IMR-90 (cell line): ENCODE measurements at regions not wholly inside any gene's neighbourhood (a gene's known extent, or its start where the extent isn't known, plus 50 kb on each side); places are given as distances from the start of the nearest gene placed in this dataset.

Source experiments
- ATAC-seq: fragments of 200-7000 bp; cut with Tn5 transposase; 2 replicates; pipeline ENCODE4 v1.9.1; 2020; ENCODE audit warnings: low read depth, mild to moderate bottlenecking, moderate library complexity
- BruUV-seq: library from RNA; stranded (reverse); fragments of 400-500 nt; replicated peaks from 2 replicates; lab custom pipeline; 2021; lab: Mats Ljungman, UMichigan
- CTCF ChIA-PET: fragments of 300-600 bp; formaldehyde crosslinking; extraction: SDS; loops from one replicate; lab custom pipeline; 2021; ENCODE audit warnings: antibody characterized with exemption; lab: Yijun Ruan, JAX
- POLR2A ChIA-PET: fragments of 300-600 bp; sonication (Branson Sonifier 250); formaldehyde crosslinking; loops from one replicate; lab custom pipeline; 2022; ENCODE audit warnings: antibody characterized with exemption; ENCODE audit not compliant: unreplicated experiment; lab: Charles Lee
- DNase-seq: peaks from one replicate; pipeline ENCODE4 v3.0.0; 2013
- H2AFZ ChIP-seq: replicated peaks from 2 replicates; pipeline ENCODE3; 2013; ENCODE audit warnings: low read length, mild to moderate bottlenecking; ENCODE audit not compliant: poor library complexity
- H2AK5ac ChIP-seq: 2 replicates; pipeline ENCODE4 v1.6.1; 2013; ENCODE audit warnings: low read depth, low read length, inconsistent platforms
- H2AK9ac ChIP-seq: replicated peaks from 2 replicates; pipeline ENCODE3; 2013; ENCODE audit warnings: mild to moderate bottlenecking, low read depth, low read length, moderate library complexity; ENCODE audit not compliant: poor library complexity
- H2BK120ac ChIP-seq: 2 replicates; pipeline ENCODE4 v1.6.1; 2013; ENCODE audit warnings: low read depth, low read length, inconsistent platforms
- H2BK15ac ChIP-seq: 3 replicates; pipeline ENCODE4 v1.6.1; 2013; ENCODE audit warnings: low read depth, low read length, inconsistent platforms
- H2BK20ac ChIP-seq: 2 replicates; pipeline ENCODE4 v1.6.1; 2013; ENCODE audit warnings: low read depth, mild to moderate bottlenecking, inconsistent platforms, low read length, moderate library complexity
- H2BK5ac ChIP-seq: 2 replicates; pipeline ENCODE4 v1.6.1; 2013; ENCODE audit warnings: mild to moderate bottlenecking, low read depth, low read length, inconsistent platforms; ENCODE audit not compliant: poor library complexity, severe bottlenecking
- H3K14ac ChIP-seq: replicated peaks from 2 replicates; pipeline ENCODE4 v1.6.1; 2013; ENCODE audit warnings: low read depth, low read length, inconsistent platforms
- H3K18ac ChIP-seq: 2 replicates; pipeline ENCODE4 v1.6.1; 2013; ENCODE audit warnings: low read depth, low read length, control low read depth
- H3K23ac ChIP-seq: 2 replicates; pipeline ENCODE4 v1.6.1; 2013; ENCODE audit warnings: low read depth, low read length, inconsistent platforms
- H3K27ac ChIP-seq: 2 replicates; pipeline ENCODE4 v1.5.1; 2013; ENCODE audit warnings: mild to moderate bottlenecking, control low read depth, low read length; ENCODE audit not compliant: insufficient read depth
- H3K27me3 ChIP-seq: 2 replicates; pipeline ENCODE4 v1.6.1; 2013; ENCODE audit warnings: low read length; ENCODE audit not compliant: control insufficient read depth, insufficient read depth
- H3K36me3 ChIP-seq: 2 replicates; pipeline ENCODE4 v1.6.1; 2013; ENCODE audit warnings: low read length, mixed read lengths; ENCODE audit not compliant: control insufficient read depth, insufficient read depth
- H3K4ac ChIP-seq: 2 replicates; pipeline ENCODE4 v1.6.1; 2013; ENCODE audit warnings: low read depth, low read length, inconsistent platforms
- H3K4me1 ChIP-seq: 2 replicates; pipeline ENCODE4 v1.6.1; 2013; ENCODE audit warnings: low read length, mixed read lengths; ENCODE audit not compliant: control insufficient read depth, insufficient read depth
- H3K4me2 ChIP-seq: 2 replicates; pipeline ENCODE4 v1.6.1; 2013; ENCODE audit warnings: low read depth, mild to moderate bottlenecking, control low read depth, low read length, moderate library complexity
- H3K4me3 ChIP-seq: 2 replicates; pipeline ENCODE4 v1.5.1; 2013; ENCODE audit warnings: low read depth, mild to moderate bottlenecking, control low read depth, low read length, moderate library complexity; ENCODE audit not compliant: insufficient read depth
- H3K56ac ChIP-seq: 2 replicates; pipeline ENCODE4 v1.6.1; 2013; ENCODE audit warnings: low read length, inconsistent platforms; ENCODE audit not compliant: insufficient read depth; ENCODE audit errors: extremely low read depth
- H3K79me1 ChIP-seq, 2 experiments: 2 replicates each; pipeline ENCODE4 v1.6.1; 2013; ENCODE audit warnings: low read length in 2 of 2, inconsistent platforms in 1 of 2, low read depth in 1 of 2
- H3K9ac ChIP-seq: 2 replicates; pipeline ENCODE4 v1.6.1; 2013; ENCODE audit warnings: low read depth, low read length, control low read depth
- H3K9me1 ChIP-seq: 2 replicates; pipeline ENCODE4 v1.6.1; 2013; ENCODE audit warnings: low read length, inconsistent platforms; ENCODE audit not compliant: insufficient read depth
- H3K9me3 ChIP-seq: 2 replicates; pipeline ENCODE4 v1.6.1; 2013; ENCODE audit warnings: low read length; ENCODE audit not compliant: control insufficient read depth, insufficient read depth
- H4K20me1 ChIP-seq: 2 replicates; pipeline ENCODE4 v1.6.1; 2013; ENCODE audit warnings: low read length, inconsistent platforms; ENCODE audit not compliant: insufficient read depth
- H4K5ac ChIP-seq: 2 replicates; pipeline ENCODE4 v1.6.1; 2013; ENCODE audit warnings: mild to moderate bottlenecking, low read depth, low read length, control low read depth
- H4K8ac ChIP-seq, 2 experiments: 2 replicates each; pipeline ENCODE4 v1.6.1; 2013; ENCODE audit warnings: low read depth in 2 of 2, low read length in 2 of 2, control low read depth in 1 of 2, inconsistent platforms in 1 of 2
- H4K91ac ChIP-seq: 2 replicates; pipeline ENCODE4 v1.6.1; 2013; ENCODE audit warnings: low read depth, low read length, inconsistent platforms; ENCODE audit not compliant: insufficient read depth
- CTCF ChIP-seq: conservative IDR thresholded peaks from 2 replicates; pipeline ENCODE4 v1.5.1; 2012; ENCODE audit warnings: mild to moderate bottlenecking, low read depth, low read length, improper control_type of control experiment
- ELK1 ChIP-seq: fragments of 150-350 bp; IDR thresholded peaks from 2 replicates; pipeline ENCODE4 v1.6.1; 2016; ENCODE audit warnings: low read depth, mild to moderate bottlenecking, low read length, moderate library complexity, borderline replicate concordance
- USF2 ChIP-seq: fragments of 150-350 bp; IDR thresholded peaks from 2 replicates; pipeline ENCODE4 v1.6.1; 2017; ENCODE audit warnings: mild to moderate bottlenecking, antibody characterized with exemption, low read length, low read depth
- WGBS, 2 experiments: methylation state at CpG; one replicate each; pipeline versions ENCODE4 v1.1.5 to v1.1.7; 2013; ENCODE audit warnings: missing lambda C conversion rate in 2 of 2; ENCODE audit not compliant: insufficient read length in 1 of 2; ENCODE audit errors: extremely low coverage in 2 of 2; 5-methylcytosine and 5-hydroxymethylcytosine counted together
- dilution Hi-C: fragments of 300-500 bp; cut with HindIII; formaldehyde crosslinking; loops from one replicate; pipeline ENCODE4 v1.14.3; 2018; ENCODE audit warnings: low sequenced_read_pairs; ENCODE audit not compliant: unreplicated experiment
- in situ Hi-C: fragments of 300-500 bp; cut with MboI; formaldehyde crosslinking; loops from 3 replicates; pipeline ENCODE4 v1.14.3; 2019; ENCODE audit warnings: low sequenced_read_pairs, inconsistent platforms, mixed read lengths
- intact Hi-C: fragments of 100-400 bp; cut with micrococcal nuclease; formaldehyde crosslinking; loops from 2 replicates; pipeline ENCODE4 v1.10.0; 2022

GRCh38 chr10:78483641-78484040 is 450.0 kb downstream of the RPS24 start:
- TF ChIP-seq ELK1 (no peak), USF2 (no peak), CTCF (no peak)
- H3K4me2 ChIP-seq: no peak overlapping the region
- peaks cover 2% of the 10 kb centered on the region; the same call in 1 of the 2 replicates for H3K4me1 ChIP-seq
- no peak overlapping the region; the same call in 1 of the 2 replicates for H2BK20ac ChIP-seq
- 0 out of 2 replicates have a peak, but pooled peaks cover 5% of the 10 kb centered on the region for H3K9me1 ChIP-seq
- H2BK120ac ChIP-seq: no peak overlapping the region
- no peak overlapping the region for H3K23ac ChIP-seq
- ChIA-PET POLR2A (no interaction called here), CTCF (interaction anchor here (0.6 kb wide), 1 partner anchor 430 kb away, joined by 3 read pairs; no protein-coding TSS in a partner anchor)
- dilution Hi-C loops (no loop called here), intact Hi-C loops (no loop called here), in situ Hi-C loops (no loop called here)
- peaks cover 9% of the 10 kb centered on the region for H3K27me3 ChIP-seq
- H2BK15ac ChIP-seq: no peak overlapping the region
- no peak overlapping the region for H3K27ac ChIP-seq
- no peak overlapping the region for H2BK5ac ChIP-seq
- no peak overlapping the region for H3K4me3 ChIP-seq
- no peak overlapping the region; the same call in 1 of the 2 replicates for H2AK5ac ChIP-seq
- no peak overlapping the region for H3K18ac ChIP-seq
- no peak overlapping the region for H2AFZ ChIP-seq
- H4K8ac ChIP-seq: no peak overlapping the region
- 80% methylated on average over 1 of the region's 3 CpGs; no CpG with 5 or more reads in 1 of the 2 experiments for WGBS, 2 experiments
- H3K14ac ChIP-seq: peak overlapping the region; percentile 7; the same call in 1 of the 2 replicates
- H4K91ac ChIP-seq: no peak overlapping the region
- peak; percentile 49; the same call in 1 of the 2 replicates for ATAC-seq
- no peak overlapping the region for H3K56ac ChIP-seq
- no peak overlapping the region for H4K5ac ChIP-seq
- no peaks in the 10 kb centered on the region for H4K20me1 ChIP-seq
- no peaks in the 10 kb centered on the region for H3K9me3 ChIP-seq
- H3K79me1 ChIP-seq: no peaks in the 10 kb centered on the region
- no TSS peak for BruUV-seq
- H2AK9ac ChIP-seq: peak overlapping the region; percentile 20
- no peak overlapping the region for H3K4ac ChIP-seq
- H3K36me3 ChIP-seq: no peaks in the 10 kb centered on the region
- H3K9ac ChIP-seq: no peak overlapping the region
- no peak for DNase-seq
